KBM-7 (cell line): ENCODE measurements at regions not wholly inside any gene's neighbourhood (a gene's known extent, or its start where the extent isn't known, plus 50 kb on each side); places are given as distances from the start of the nearest gene placed in this dataset.
"Not testable (repeated sequence)": the region's sequence is repeated elsewhere in the genome, so short reads cannot be mapped to it uniquely, and the experiment has no call there.

Source experiments
- DNase-seq: peaks from one replicate; pipeline ENCODE4 v3.0.0-alpha.2; 2015
- in situ Hi-C: fragments of 300-500 bp; cut with MboI; formaldehyde crosslinking; loops from 2 replicates; pipeline ENCODE4 v1.14.3; 2020; ENCODE audit warnings: low sequenced_read_pairs, low pct_unique_long_range_greater_than_20kb, mixed read lengths

DNA sequence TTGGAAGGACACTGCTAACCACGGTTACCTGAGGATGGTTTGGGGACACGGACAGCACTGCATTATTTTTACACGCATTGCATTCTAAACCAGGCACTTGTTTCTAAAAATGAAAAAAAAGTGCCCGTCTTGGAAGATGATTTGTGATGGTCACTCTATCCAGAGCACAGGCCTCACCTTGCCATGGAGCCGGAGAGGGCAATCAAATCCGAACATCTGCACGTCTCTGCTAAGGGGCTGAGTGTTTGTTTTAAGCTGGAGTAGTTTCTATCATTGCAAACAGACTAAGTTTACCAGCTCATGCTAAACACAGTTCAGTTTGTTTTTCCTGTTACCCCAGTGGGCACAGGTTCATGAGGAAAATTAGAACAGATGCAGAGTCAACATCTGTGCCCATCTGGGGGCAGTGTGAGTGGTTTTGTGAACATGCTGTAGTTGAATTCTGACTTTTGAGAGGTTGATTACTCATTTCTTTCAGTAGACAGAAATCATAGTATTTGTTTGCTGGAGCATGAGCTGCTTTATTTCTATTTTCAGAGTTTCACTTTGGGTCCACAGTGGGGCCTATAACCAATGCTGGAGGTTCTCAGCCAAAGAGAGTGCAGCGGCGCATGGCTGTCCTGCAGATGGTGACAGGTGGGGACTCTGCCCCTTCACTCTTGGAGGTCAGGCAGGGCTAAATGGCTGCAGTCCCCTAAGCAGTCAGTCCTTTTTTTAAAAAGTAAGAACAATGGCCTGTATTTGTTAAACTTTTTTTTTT is 65.4 kb upstream of the ENPP6 start:
- no peak for DNase-seq
- in situ Hi-C loops, result no loop called here

DNA sequence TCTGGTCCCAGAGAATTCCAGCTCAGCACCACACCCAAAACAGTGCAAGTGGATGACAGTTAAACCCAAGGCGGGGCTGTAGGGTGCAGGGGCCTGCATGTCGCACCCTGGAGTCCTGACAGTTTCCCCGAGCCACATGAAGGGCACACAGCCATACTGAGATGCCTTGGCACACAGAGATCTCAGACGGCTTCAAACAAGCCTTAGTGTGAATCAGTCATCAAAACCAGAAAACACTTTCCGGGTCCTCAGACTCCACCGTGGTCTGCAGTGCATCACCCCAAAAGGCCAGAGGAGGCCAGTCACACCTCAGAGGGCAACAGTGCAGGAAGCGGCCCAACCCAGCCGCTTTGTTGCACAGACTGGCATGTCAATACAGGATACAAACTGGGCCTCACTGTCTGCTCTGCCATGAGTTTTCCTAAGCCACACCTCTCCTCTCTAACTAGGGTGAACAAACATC is 64.6 kb upstream of the ENPP6 start:
- in situ Hi-C loops, result no loop called here
- no peak for DNase-seq

- in situ Hi-C loops, result no loop called here
- no peak for DNase-seq
Observed at GRCh38 chr4:184281231-184282139, 63.8 kb upstream of the ENPP6 start.

- DNase-seq, result no peak
- in situ Hi-C loops, result no loop called here
Observed at GRCh38 chr4:184280591-184281071, 63.0 kb upstream of the ENPP6 start.

- no peak for DNase-seq
- in situ Hi-C loops, result no loop called here
Observed at GRCh38 chr4:184280137-184280536, 62.5 kb upstream of the ENPP6 start.

GRCh38 chr4:184279496-184280061 is 61.9 kb upstream of the ENPP6 start:
- DNase-seq, result no peak
- in situ Hi-C loops, result no loop called here

DNA sequence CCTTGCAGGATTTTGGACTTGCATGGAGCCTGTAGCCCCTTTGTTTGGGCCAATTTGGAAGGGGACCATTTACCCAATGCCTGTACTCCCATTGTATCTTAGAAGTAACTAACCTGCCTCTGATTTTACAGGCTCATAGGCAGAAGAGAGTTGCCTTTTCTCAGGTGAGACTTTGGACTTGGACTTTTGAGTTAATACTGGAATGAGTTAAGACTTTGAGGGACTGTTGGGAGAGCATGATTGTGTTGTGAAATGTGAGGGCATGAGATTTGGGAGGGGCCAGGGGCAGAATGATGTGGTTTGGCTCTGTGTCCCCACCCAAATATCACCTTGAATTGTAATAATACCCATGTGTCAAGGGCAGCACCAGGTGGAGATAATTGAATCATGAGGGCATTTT is 60.1 kb upstream of the ENPP6 start:
- DNase-seq, in situ Hi-C loops: not testable (repeated sequence)

- DNase-seq, in situ Hi-C loops: not testable (repeated sequence)
Observed at GRCh38 chr4:184277010-184277409, 59.3 kb upstream of the ENPP6 start.

- in situ Hi-C loops, DNase-seq: not testable (repeated sequence)
Observed at GRCh38 chr4:184276346-184276745, 58.7 kb upstream of the ENPP6 start.

GRCh38 chr4:184275766-184276165 is 58.1 kb upstream of the ENPP6 start:
- in situ Hi-C loops, result no loop called here
- no peak for DNase-seq

DNA sequence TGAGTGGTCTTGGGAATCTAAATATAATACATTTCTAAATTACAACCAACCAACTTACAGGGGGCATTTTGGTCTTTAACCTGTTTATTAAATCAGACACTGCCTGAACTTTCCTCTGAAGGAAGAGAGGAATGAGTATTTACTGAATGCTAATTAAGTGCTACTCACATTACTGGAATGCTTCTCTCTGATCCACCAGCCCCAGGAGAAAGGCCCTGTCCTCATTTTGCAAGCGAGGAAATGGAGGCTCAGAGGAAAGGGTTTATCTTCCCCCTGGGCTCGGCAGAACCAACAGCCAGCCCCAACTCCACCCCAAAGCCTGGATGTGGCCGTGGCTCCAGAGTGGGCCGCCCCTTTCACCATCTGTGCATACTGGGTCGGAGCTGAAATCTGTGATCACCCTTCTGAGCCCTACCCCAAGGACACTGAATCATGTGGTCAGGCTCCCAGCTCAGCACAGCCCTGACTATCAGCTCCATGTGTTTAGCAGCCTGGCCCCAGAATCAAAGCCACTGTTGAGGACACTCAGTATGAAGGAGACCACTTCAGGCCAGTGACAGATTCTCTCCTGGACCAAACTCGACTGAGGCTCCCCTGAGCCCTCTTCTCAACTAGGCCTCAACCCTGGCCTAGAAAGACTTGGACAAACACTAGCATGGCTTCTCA is 56.7 kb upstream of the ENPP6 start:
- no peak for DNase-seq
- in situ Hi-C loops, result no loop called here

- in situ Hi-C loops, result no loop called here
- DNase-seq, result no peak
Observed at GRCh38 chr4:184273166-184274147, 55.8 kb upstream of the ENPP6 start.

- in situ Hi-C loops, result no loop called here
Observed at GRCh38 chr4:184270808-184271413, 53.2 kb upstream of the ENPP6 start.

GRCh38 chr4:184269879-184270430 is 52.3 kb upstream of the ENPP6 start:
- in situ Hi-C loops, result no loop called here
- no peak for DNase-seq

More at GRCh38 chr4:184270808-184271413, 53.2 kb upstream of the ENPP6 start:
- no peak for DNase-seq

DNA sequence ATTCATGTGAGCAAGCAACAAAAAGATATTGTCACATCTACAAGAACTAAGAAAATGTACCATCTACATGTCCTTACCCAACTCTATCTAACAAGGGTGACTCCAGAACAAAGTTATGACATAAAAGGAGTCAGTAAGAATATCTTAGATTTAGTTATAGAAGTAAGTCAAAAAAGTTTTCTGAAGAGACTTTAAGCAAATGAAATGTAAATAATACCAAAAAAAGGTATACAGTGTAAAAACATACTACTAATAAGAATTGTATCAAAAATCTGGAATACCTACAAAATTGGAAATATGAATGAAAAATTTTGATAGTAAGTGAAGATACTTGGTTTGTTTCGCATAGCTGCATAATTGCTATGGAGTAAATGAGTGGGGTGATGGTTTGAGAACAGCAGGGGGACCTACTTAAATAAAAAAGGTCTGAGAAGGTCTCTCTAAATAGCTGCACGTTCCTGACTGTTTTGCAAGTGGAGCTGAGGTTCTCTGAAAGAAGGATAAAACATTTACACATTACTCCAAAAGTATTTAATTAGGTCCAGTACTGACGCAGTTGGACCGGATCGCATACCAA is 51.0 kb upstream of the ENPP6 start:
- DNase-seq, result peak; percentile 56
- in situ Hi-C loops, result no loop called here

GRCh38 chr4:184267673-184268583 is 50.3 kb upstream of the ENPP6 start:
- in situ Hi-C loops, result no loop called here
- DNase-seq, result peak; percentile 89
